ENCODE measurements at regions not wholly inside any gene's neighbourhood (a gene's known extent, or its start where the extent isn't known, plus 50 kb on each side); places are given as distances from the start of the nearest gene placed in this dataset.
"Not testable (repeated sequence)": the region's sequence is repeated elsewhere in the genome, so short reads cannot be mapped to it uniquely, and the experiment has no call there.

- no peak for DNase-seq (ENCODE audit: low spot score)
Observed at GRCh38 chr20:12936524-12936923, 72.2 kb upstream of the SPTLC3 start.

DNA sequence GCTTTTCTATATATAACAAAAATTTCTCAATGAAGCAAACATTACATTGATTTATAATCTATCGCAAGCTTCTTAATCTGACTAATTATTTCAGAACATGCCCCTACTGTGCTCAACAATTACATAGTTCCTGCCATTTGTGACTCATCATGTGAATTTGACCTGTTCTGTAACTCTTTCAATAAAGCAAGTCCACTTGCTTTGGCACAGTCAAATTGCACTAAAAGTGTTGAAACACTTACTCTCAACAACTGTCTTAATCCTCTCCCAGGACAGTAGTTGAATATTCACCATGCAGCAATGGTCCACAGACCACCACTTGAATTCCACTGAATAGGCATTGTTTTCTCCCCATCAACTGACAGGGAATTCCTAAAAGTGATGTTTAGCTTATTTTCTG lies 67.7 kb upstream of the SPTLC3 start:
- no peak for DNase-seq (ENCODE audit: low spot score)

DNA sequence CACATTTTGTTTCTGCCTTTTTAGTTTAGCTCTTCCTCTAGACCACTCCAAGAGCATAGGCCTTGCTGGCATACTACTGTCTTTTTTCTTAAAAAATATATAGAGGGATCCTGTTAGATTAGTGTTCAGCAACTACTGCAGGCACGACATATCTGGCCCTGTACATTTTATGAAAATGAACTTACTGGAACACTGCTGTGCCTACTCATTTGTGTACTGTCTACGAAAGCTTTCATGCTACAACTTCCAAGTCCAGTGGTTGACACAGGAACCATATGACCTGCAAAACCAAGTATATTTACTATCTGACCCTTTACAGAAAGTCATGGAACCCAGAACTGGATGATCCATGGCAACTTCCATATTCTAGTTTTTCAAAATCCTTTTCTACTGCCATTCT lies 66.6 kb upstream of the SPTLC3 start:
- DNase-seq (ENCODE audit: low spot score), result no peak

GRCh38 chr20:12946789-12947188 lies 62.0 kb upstream of the SPTLC3 start:
- DNase-seq (ENCODE audit: low spot score), result no peak

- no peak for DNase-seq (ENCODE audit: low spot score)
Observed at GRCh38 chr20:12947691-12948090, 61.1 kb upstream of the SPTLC3 start.

DNA sequence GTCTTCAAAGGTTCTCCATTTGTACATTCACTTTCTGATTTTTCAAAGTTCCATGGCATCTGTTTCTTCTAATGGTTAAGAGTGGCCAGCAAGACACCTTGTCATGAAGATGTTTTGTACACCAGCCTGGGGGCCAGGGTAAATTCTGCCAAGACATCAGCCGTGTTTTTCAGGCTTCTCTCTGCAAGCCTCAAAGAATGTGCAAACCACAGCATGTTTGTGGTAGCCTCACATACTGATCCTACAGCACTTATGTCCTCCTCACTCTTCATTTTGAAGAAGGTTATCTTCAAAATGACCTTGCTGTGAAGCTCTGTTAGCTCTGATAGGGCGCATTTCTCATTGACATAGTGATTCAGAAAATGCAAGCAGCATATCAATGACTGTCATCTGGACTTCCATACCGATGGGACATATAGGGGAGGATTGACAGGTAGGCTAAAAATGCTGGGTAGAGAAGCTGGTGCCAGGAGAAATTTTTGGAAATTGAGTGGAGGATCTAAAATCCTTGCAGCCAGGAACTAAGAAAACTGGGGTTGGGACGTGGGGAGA lies 59.3 kb upstream of the SPTLC3 start:
- DNase-seq (ENCODE audit: low spot score), result no peak

DNA sequence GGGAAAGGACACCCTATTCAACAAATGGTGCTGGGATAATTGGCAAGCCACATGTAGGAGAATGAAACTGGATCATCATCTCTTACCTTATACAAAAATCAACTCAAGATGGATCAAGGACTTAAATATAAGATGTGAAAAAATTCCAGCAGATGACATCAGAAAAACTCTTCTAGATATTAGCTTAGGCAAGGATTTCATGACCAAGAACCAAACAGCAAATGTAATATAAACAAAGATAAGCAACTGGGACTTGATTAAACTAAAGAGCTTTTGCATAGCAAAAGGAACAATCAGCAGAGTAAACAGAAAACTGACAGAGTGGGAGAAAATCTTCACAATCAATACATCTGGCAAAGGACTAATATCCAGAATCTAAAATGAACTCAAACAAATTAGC lies 54.5 kb upstream of the SPTLC3 start:
- DNase-seq (ENCODE audit: low spot score), result not testable (repeated sequence)

GRCh38 chr20:12955611-12956010 lies 53.2 kb upstream of the SPTLC3 start:
- DNase-seq (ENCODE audit: low spot score), result no peak

- DNase-seq (ENCODE audit: low spot score), result no peak
Observed at GRCh38 chr20:12956303-12956702, 52.5 kb upstream of the SPTLC3 start.

- DNase-seq (ENCODE audit: low spot score), result no peak
Observed at GRCh38 chr20:12957968-12958367, 50.8 kb upstream of the SPTLC3 start.

All from SK-N-DZ (cell line).